Erythroblast (primary cell): ENCODE measurements at regions not wholly inside any gene's neighbourhood (a gene's known extent, or its start where the extent isn't known, plus 50 kb on each side); places are given as distances from the start of the nearest gene placed in this dataset.

Experiments
- DNase-seq, 2 experiments: peaks; one replicate each; lab custom pipeline; 2025; lab: John Stamatoyannopoulos, UW
- GATA1 ChIP-seq: IDR thresholded peaks from 2 replicates; pipeline ENCODE4 v1.6.1; 2011; ENCODE audit warnings: low read depth, mild to moderate bottlenecking, control low read depth, low read length, moderate library complexity
- POLR2A ChIP-seq: IDR thresholded peaks from 2 replicates; pipeline ENCODE4 v1.6.1; 2011; ENCODE audit warnings: mild to moderate bottlenecking, low read length

DNA sequence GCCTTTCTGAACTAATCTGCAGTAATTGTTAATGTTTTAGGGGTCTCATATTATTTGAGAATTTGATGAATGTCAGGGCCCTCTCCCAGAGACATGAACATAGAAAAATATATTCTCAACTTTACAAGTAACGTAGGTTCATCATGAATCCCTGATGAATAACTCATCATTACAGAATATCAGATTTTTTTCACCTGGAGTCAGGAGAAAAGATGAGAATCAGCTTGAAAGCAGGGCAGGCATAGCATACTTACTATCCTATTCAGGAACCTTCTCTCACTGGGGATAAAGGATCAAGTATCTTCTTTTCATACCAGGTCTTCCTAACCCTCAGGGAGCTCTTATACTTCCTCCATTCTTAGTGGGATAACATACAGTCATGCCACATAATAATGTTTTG, 552.6 kb upstream of the TBL1XR1 start:
- DNase-seq: no peak
- TF ChIP-seq POLR2A: no peak
- TF ChIP-seq GATA1: no peak

DNA sequence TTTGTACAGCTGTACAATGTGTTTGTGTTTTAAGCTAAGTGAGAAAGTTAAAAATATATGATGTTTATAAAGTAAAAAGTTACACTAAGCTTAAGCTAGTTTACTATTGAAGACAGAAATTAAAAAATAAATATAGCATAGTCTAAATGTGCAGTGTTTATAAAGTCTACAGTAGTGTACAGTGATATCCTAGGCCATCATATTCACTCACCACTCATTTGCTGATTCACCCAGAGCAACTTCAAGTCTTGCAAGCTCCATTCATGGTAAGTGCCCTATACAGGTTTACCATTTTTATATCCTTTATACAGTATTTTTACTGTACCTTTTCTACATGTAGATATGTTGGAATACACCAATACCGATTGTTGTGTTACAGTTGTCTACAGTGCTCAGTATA, 553.2 kb upstream of the TBL1XR1 start:
- no peak for TF ChIP-seq GATA1
- TF ChIP-seq POLR2A: no peak
- no peak for DNase-seq

GRCh38 chr3:177751770-177752169, 554.5 kb upstream of the TBL1XR1 start:
- TF ChIP-seq POLR2A: no peak
- no peak for TF ChIP-seq GATA1
- no peak for DNase-seq

DNA sequence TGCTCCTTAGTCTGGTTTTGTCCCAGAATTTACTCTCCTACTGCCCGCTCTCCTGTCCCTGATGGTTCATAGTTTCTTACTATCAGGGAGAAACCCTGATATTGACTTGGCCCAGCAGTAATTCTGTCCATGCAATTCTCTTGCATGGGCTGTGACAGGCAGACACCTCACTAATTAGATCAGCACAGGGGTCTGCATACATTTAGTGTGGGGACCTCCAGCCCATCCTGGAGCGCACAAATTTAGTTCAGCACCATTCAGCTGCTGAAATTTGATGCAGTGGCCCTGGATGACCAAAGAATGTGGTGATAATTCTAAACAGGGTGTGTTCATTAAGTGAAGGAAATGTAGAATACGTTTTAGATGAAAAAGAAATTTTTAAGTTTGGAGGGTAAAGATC, 555.5 kb upstream of the TBL1XR1 start:
- TF ChIP-seq POLR2A (no peak), GATA1 (no peak)

DNA sequence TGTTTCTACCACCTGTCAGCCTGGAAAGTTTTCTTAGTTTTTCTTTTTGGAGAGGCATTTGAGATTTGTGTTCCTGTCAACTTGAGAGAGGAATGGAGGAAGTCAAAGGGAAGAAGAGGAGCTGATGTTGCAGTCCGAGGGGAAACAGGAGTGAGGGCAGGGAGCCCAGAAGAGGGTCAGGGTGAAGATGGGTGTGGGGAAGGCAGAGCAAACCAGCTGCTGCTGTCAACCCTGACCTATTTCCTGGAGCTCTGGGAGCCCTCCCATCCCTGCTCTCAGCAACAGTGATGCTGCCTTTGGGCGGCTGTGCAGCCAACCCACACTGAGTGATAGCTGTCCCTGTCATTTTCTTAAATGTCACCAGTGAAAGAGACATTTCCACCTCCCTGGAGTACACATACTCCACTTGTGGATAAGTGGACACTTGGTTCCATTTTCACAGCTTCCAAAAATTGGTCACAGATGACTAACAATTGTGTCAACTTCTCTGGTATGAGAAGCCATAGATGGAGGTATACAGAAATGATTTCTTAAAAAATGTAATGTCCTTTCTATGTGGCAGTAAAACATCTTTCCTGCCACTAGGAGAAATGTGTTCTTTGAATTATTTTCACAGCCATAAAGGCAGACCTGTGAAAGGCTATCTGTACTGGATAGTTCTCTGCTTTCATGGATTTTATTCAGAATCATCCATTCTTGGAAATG, 556.3 kb upstream of the TBL1XR1 start:
- no peak for DNase-seq
- TF ChIP-seq GATA1 (no peak), POLR2A (no peak)

More for the DNA sequence above, 555.5 kb upstream of the TBL1XR1 start:
- no peak for DNase-seq

GRCh38 chr3:177754508-177754921, 557.2 kb upstream of the TBL1XR1 start:
- TF ChIP-seq POLR2A: no peak
- TF ChIP-seq GATA1: no peak
- no peak for DNase-seq

DNA sequence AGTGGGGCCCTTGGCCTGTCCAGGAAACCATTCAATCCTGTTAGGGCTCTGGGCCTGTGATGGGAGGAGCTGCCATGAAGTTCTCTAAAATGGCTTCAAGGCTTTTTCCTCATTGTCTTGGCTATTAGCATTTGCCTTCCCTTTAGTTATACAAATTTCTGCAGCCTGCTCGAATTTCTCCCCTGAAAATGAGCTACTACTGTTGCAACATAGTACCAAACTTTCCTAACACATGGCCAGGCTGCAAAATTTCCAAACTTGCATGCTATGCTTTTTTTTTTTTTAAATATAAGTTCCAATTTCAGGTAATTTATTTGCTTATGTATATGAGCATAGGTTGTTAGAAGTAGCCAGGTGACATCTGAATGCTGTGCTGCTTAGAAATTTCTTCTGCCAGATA, 560.8 kb upstream of the TBL1XR1 start:
- TF ChIP-seq GATA1 (no peak), POLR2A (no peak)
- no peak for DNase-seq

DNA sequence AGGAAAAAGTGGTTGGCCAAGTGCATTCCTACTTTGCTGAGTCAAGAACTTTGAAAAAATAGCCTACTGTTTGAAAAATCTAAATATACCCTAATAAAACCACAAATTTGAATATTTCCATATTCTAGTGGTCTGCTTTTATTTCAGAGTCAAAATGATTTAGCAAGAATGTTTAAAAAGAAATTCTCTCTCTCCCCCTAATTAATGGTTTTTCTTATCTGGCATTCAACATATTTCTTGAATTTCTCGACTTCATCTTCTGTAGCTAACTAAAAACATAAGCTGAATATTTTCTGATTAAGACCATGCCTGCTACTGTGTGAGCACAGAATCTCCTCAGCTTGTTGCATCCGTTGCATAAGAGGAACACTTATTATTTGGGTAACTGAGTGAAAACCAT, 563.5 kb upstream of the TBL1XR1 start:
- DNase-seq: no peak
- TF ChIP-seq GATA1 (no peak), POLR2A (no peak)

GRCh38 chr3:177764377-177764912, 567.2 kb upstream of the TBL1XR1 start:
- no peak for TF ChIP-seq POLR2A
- TF ChIP-seq GATA1: no peak
- DNase-seq: no peak

- no peak for DNase-seq
- no peak for TF ChIP-seq POLR2A
- TF ChIP-seq GATA1: no peak
Measured at GRCh38 chr3:177764933-177765332, 567.7 kb upstream of the TBL1XR1 start.

DNA sequence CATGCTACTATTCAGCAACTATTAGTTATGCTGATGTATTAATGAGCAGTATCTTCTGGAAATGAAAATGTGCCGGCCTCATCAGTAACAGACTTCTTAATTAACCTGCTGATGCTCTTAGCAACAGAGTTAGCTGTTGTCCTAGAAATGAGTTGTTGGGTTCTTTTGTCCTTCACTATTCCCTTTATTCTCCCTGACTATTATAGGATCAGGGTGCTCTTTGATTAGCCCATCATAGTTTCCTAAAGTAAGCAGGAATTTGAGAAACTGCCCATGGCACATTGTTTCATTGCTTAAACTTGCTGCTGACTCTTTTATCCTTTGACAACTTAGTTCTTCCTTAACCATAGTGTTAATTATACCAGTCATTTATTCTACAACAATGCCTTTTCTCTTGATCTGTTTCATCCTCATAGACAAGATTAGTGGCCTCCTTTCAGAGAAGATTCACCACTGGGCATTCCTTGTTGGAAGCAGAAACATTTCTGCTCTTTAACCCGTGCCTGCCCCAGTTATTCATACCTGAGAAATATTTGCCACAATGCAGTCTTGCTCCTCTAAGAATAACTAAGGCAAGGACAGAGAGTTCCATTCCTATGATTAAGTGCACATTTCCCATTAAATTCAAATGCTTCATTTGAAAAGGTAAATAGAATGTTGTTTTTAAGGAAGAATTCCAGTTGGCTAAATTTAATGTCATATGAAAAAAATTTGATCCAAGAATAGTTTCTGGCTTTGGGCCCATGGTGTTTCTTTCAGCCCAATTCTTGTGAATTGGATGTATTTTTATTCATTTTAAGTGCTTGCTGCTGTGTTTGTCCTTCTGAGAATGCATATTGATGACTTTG, 573.3 kb upstream of the TBL1XR1 start:
- DNase-seq: no peak
- no peak for TF ChIP-seq POLR2A
- TF ChIP-seq GATA1: no peak

- no peak for DNase-seq
- TF ChIP-seq GATA1 (no peak), POLR2A (no peak)
Measured at GRCh38 chr3:177771780-177772179, 574.5 kb upstream of the TBL1XR1 start.

- TF ChIP-seq POLR2A (no peak), GATA1 (no peak)
- DNase-seq: no peak
Measured at GRCh38 chr3:177772908-177773557, 575.8 kb upstream of the TBL1XR1 start.
